Muscle layer of duodenum (tissue), 2 donors: ENCODE measurements at regions not wholly inside any gene's neighbourhood (a gene's known extent, or its start where the extent isn't known, plus 50 kb on each side); places are given as distances from the start of the nearest gene placed in this dataset.

ENCODE experiments used
- H3K27ac ChIP-seq: one replicate; pipeline ENCODE4 v1.7.0; 2013; ENCODE audit warnings: mild to moderate bottlenecking, low read length
- H3K27me3 ChIP-seq: one replicate; pipeline ENCODE4 v1.7.0; 2013; ENCODE audit warnings: low read depth, mild to moderate bottlenecking, control low read depth, low read length
- H3K36me3 ChIP-seq, 2 donors: one replicate each; pipeline ENCODE4 v1.7.0; 2013; ENCODE audit warnings: low read length in 2 of 2, control low read depth in 1 of 2, mild to moderate bottlenecking in 1 of 2; ENCODE audit not compliant: insufficient read depth in 2 of 2, control insufficient read depth in 1 of 2
- H3K4me1 ChIP-seq, 2 donors: one replicate each; pipeline ENCODE4 v1.7.0; 2013; ENCODE audit warnings: low read length in 2 of 2, mild to moderate bottlenecking in 2 of 2, control low read depth in 1 of 2, moderate library complexity in 1 of 2; ENCODE audit not compliant: insufficient read depth in 2 of 2, control insufficient read depth in 1 of 2
- H3K4me3 ChIP-seq, 2 donors: one replicate each; pipeline ENCODE4 v1.7.0; 2013; ENCODE audit warnings: low read length in 2 of 2, low read depth in 1 of 2, mild to moderate bottlenecking in 1 of 2
- H3K9me3 ChIP-seq, 2 donors: one replicate each; pipeline ENCODE4 v1.7.0; 2013; ENCODE audit warnings: low read length in 2 of 2, control low read depth in 1 of 2, mild to moderate bottlenecking in 1 of 2; ENCODE audit not compliant: control insufficient read depth in 1 of 2
- donor health status: healthy.

- Histone ChIP-seq H3K36me3 (no peaks in the 10 kb centered on the region), H3K27ac (no peak overlapping the region), H3K4me3 (no peak overlapping the region), H3K27me3 (no peaks in the 10 kb centered on the region), H3K4me1 (no peaks in the 10 kb centered on the region), H3K9me3 (no peaks in the 10 kb centered on the region)
Measured at GRCh38 chr1:88247666-88248065, 436.4 kb upstream of the PKN2 start.

- Histone ChIP-seq H3K27ac (no peak overlapping the region), H3K9me3 (no peaks in the 10 kb centered on the region), H3K4me1 (no peaks in the 10 kb centered on the region), H3K27me3 (no peaks in the 10 kb centered on the region), H3K36me3 (no peaks in the 10 kb centered on the region), H3K4me3 (no peak overlapping the region)
Measured at GRCh38 chr1:88250915-88251314, 433.2 kb upstream of the PKN2 start.

GRCh38 chr1:88252745-88253144 lies 431.3 kb upstream of the PKN2 start:
- Histone ChIP-seq H3K27me3 (no peaks in the 10 kb centered on the region), H3K36me3 (no peaks in the 10 kb centered on the region), H3K4me1 (no peaks in the 10 kb centered on the region), H3K9me3 (no peaks in the 10 kb centered on the region), H3K4me3 (no peak overlapping the region), H3K27ac (no peak overlapping the region)

- Histone ChIP-seq H3K4me3 (no peak overlapping the region), H3K27ac (no peak overlapping the region), H3K36me3 (no peaks in the 10 kb centered on the region), H3K27me3 (no peaks in the 10 kb centered on the region), H3K9me3 (no peaks in the 10 kb centered on the region), H3K4me1 (no peaks in the 10 kb centered on the region)
Measured at GRCh38 chr1:88265606-88266005, 418.5 kb upstream of the PKN2 start.

DNA sequence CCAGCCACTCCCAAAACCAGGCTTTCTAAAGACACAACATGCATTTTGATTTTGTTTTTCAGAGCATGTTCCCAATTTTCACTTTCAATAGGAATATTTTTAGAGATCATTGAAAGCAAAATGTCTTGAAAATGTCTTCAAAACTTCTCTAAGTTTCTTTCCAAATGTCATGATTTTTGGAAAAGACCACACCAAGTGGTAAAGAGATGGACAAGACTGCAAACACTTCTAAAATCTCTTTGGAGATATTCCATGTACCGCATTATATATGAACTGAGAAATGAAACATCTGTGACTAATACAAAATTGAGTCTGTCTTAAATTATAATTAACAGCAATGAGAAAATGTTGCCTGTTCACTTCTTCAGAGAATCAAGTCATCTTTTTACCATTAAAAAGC lies 418.0 kb upstream of the PKN2 start:
- no peak overlapping the region for H3K4me3 ChIP-seq
- no peak overlapping the region for H3K27ac ChIP-seq
- H3K9me3 ChIP-seq, result no peaks in the 10 kb centered on the region
- H3K36me3 ChIP-seq, result no peaks in the 10 kb centered on the region
- H3K27me3 ChIP-seq, result no peaks in the 10 kb centered on the region
- H3K4me1 ChIP-seq, result no peaks in the 10 kb centered on the region

- no peaks in the 10 kb centered on the region for H3K9me3 ChIP-seq
- no peak overlapping the region for H3K4me3 ChIP-seq
- no peaks in the 10 kb centered on the region for H3K4me1 ChIP-seq
- H3K27ac ChIP-seq, result no peak overlapping the region
- H3K27me3 ChIP-seq, result no peaks in the 10 kb centered on the region
- no peaks in the 10 kb centered on the region for H3K36me3 ChIP-seq
Measured at GRCh38 chr1:88272216-88272615, 411.9 kb upstream of the PKN2 start.

DNA sequence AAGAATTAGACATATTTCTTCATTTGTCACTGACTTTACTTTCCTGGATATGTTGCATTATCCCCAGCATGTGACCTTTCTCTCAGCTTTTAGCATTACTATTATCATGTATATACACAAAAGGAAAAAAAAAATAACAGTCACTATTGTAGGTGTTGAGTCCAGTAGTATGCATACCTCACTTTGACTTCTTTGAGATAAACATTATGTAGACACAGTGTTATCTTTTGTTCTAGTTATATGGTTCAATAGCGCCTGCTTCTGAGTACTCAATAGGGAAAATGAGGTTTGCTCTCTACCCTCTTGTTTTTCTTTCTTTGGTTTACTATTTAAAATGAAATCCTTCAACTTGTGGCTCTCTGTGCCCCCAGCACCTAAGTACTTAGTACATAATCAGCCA lies 409.6 kb upstream of the PKN2 start:
- Histone ChIP-seq H3K27me3 (no peaks in the 10 kb centered on the region), H3K4me1 (no peaks in the 10 kb centered on the region), H3K9me3 (no peaks in the 10 kb centered on the region), H3K27ac (no peak overlapping the region), H3K4me3 (no peak overlapping the region), H3K36me3 (no peaks in the 10 kb centered on the region)

GRCh38 chr1:88275259-88275862 lies 408.7 kb upstream of the PKN2 start:
- Histone ChIP-seq H3K36me3 (no peaks in the 10 kb centered on the region), H3K4me3 (no peak overlapping the region), H3K27ac (no peak overlapping the region), H3K9me3 (no peaks in the 10 kb centered on the region), H3K4me1 (no peaks in the 10 kb centered on the region), H3K27me3 (no peaks in the 10 kb centered on the region)

DNA sequence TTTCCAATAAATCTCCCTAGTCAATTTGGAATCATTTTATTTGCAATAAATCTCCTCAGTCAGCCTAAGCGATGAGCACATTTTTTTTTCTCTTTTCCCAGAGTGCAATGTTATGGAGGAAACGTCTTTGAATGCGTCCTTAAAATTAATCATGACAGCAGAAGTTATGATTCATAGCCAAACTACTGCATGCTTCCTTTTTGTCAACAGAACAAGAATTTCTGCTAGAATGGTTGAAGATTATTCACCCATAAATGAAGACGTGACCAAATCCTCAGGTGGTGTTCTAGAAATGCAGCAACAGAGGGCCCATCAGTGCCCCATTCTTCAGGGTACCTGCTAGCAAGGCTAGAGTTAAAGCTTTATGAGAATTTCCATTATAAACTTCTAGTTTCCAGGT lies 407.9 kb upstream of the PKN2 start:
- no peaks in the 10 kb centered on the region for H3K27me3 ChIP-seq
- H3K4me1 ChIP-seq, result no peaks in the 10 kb centered on the region
- no peaks in the 10 kb centered on the region for H3K9me3 ChIP-seq
- H3K27ac ChIP-seq, result no peak overlapping the region
- H3K36me3 ChIP-seq, result no peaks in the 10 kb centered on the region
- no peak overlapping the region for H3K4me3 ChIP-seq

DNA sequence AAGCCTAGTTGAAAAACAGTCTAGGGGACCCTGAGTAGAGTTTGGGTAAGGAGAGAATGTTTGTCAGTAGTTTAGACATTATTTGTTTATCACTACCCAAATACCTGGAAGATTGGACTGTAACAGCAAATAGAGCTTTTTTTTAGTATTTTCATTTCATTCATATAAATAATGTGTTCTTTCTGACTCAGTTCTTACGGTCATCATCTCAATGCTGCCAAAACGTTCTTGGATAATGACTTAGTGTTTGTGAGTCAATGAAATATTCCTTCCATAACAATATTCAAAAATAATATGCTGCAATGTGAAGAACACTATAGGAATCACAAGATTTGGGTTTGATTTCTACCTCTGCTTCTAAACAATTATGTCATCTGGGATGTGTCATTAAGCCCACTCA lies 400.0 kb upstream of the PKN2 start:
- H3K27ac ChIP-seq, result no peak overlapping the region
- no peaks in the 10 kb centered on the region for H3K4me1 ChIP-seq
- no peaks in the 10 kb centered on the region for H3K36me3 ChIP-seq
- H3K27me3 ChIP-seq, result no peaks in the 10 kb centered on the region
- no peak overlapping the region for H3K4me3 ChIP-seq
- H3K9me3 ChIP-seq, result no peaks in the 10 kb centered on the region

- H3K27me3 ChIP-seq, result no peaks in the 10 kb centered on the region
- H3K4me3 ChIP-seq, result no peak overlapping the region
- H3K9me3 ChIP-seq, result no peaks in the 10 kb centered on the region
- no peaks in the 10 kb centered on the region for H3K36me3 ChIP-seq
- no peak overlapping the region for H3K27ac ChIP-seq
- no peaks in the 10 kb centered on the region for H3K4me1 ChIP-seq
Measured at GRCh38 chr1:88284666-88285366, 399.3 kb upstream of the PKN2 start.

DNA sequence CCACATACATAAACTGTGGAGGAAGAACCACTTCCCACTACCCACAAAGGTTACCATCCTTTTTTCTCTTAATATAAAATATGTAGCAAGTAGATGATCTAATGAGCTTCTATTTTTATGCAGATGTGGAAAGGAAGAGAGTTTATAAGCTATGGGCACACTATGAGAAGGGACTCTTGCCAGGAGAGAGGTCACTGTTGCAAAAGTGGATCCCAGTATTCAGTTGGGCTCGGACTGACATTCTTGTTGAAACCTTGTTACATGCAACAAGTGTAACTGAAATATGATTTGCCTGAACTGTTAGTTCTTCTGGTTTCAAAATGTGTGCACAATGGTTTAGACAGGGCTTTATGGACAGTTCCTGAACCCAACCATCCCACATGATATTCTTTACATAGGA lies 397.4 kb upstream of the PKN2 start:
- Histone ChIP-seq H3K36me3 (no peaks in the 10 kb centered on the region), H3K4me1 (no peaks in the 10 kb centered on the region), H3K27me3 (no peaks in the 10 kb centered on the region), H3K9me3 (no peaks in the 10 kb centered on the region), H3K27ac (no peak overlapping the region), H3K4me3 (no peak overlapping the region)
